HG03139 (cell line): ENCODE measurements at regions not wholly inside any gene's neighbourhood (a gene's known extent, or its start where the extent isn't known, plus 50 kb on each side); places are given as distances from the start of the nearest gene placed in this dataset.

Experiments
- ATAC-seq: cut with Tn5 transposase; IDR thresholded peaks from one replicate; pipeline ENCODE4 v1.9.1; 2021; ENCODE audit not compliant: unreplicated experiment

DNA sequence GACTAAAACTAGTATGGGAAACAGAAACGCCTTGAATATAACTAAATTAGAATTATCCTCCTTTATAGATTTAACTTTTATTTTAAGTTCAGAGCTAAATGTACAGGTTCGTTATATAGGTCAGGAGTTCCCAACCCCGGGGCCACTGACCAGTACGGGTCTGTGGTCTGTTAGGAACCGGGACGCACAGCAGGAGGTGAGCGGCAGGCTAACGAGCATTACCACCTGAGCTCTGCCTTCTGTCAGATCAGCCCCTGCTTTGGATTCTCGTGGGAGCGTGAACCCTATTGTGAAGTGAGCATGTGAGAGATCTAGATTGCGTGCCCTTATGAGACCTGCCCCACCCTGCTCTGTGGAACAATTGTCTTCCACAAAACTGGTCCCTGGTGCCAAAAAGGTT is 51.0 kb downstream of the FAT4 start:
- ATAC-seq, result no peak

DNA sequence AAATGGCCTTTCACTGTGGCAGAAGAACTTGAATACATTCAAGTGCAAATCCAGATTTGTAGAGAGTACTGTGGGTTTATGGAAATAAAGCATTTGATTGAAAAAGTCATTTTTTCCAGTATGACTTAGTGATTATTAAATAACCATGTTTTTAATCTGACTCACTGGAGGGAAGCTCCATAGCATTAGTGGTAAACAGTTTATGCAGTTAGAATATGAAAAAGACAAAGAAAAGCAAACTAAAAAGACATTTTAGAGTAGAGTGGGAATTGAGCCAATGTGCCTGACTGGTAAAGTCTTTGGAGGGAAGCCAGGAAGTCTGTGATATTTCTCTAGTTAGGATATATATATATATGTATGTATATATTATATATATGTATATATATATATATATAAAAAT is 53.4 kb downstream of the FAT4 start:
- no peak for ATAC-seq

- no peak for ATAC-seq
Observed at GRCh38 chr4:125368671-125369081, 53.9 kb downstream of the FAT4 start.

- no peak for ATAC-seq
Observed at GRCh38 chr4:125369098-125369497, 54.3 kb downstream of the FAT4 start.

- ATAC-seq, result no peak
Observed at GRCh38 chr4:125370478-125370877, 55.7 kb downstream of the FAT4 start.

- no peak for ATAC-seq
Observed at GRCh38 chr4:125382995-125383394, 68.2 kb downstream of the FAT4 start.

DNA sequence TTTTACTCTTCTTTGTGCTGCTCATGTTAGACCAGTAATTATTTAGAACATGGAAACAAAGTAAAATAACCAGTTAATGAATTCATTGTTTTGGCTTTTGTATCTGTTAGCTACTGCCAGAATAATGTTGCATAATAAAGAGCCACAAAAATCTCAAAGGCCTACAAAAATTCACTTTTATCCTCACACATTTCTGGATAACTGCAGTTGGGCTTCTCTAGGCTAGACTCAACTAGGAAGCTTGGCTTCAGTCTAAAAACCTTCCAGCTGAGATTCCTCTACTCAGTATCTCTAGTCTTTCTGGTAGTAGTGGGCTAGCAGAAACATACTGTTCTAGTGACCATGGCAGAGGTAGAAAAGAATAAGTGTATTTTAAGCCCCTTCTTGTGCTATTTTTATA is 73.0 kb downstream of the FAT4 start:
- ATAC-seq, result no peak

DNA sequence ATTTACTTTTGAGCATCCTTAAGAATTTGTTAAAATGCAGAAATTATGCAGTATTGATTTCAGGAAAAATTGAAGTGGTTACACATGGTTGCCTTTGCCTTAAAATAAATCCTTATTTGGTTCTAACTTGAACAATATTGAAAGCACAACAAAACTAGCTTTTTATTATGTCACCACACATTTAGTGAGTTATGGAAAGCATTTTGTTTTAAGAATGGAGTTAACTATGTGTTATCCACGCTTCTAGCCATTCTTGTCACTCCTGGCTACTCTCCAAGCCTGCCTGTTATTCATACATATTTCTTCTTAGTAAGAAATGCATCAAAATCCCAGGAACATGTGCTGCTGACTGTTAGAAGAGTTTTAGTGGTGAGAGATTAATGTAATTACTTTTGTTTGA is 73.9 kb downstream of the FAT4 start:
- ATAC-seq, result no peak

DNA sequence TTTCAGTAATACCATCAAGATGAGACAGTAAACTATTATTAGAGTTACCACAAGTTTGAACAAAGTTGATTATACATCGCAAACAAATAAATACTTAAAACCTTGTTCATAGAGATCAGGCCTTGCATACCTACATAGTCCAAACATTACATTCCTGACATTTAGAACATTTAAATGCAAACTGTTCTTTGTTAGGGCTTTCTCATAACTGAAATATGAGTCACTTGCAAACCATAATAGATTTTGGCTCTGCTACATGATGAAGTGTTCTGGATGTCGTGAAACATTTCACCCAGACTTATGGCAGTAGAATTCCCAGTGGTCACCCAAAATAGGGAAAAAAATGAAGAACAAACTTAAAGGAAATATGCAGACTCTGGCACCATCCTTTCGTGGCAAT is 75.0 kb downstream of the FAT4 start:
- no peak for ATAC-seq

- ATAC-seq, result no peak
Observed at GRCh38 chr4:125390126-125390525, 75.4 kb downstream of the FAT4 start.

DNA sequence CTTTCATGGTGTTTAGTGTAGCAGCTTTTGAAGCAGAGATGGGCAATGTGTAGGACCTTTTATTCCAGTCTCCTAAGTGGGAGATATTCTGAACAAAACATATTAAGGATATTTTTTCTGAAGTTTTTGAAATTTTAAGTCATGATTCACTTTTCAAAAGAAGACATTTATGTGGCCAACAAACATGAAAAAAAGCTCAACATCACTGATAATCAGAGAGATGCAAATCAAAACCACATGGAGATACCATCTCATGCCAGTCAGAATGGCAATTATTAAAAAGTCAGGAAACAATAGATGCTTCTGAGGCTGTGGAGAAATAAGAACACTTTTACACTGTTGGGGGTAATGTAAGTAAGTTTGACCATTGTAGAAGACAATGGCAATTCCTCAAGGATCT is 76.0 kb downstream of the FAT4 start:
- no peak for ATAC-seq

DNA sequence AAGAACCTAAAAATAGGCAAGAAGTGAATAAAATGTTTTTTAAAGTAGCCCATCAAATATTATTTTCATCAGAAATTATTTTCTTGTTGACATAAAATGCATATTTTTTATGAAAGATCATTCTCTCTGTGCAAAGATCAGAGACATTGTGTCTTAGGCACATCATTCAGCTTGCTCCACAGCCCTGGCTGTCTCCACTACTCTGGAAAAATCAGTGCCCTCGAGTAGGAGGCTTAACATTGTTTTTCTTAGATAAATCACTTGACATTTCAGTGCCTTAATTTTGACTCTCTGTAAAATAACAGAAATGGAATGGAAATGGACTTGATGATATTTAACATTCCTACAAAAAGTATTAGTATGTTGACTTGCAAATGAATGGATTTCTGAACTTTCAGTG is 77.9 kb downstream of the FAT4 start:
- ATAC-seq, result no peak

GRCh38 chr4:125393825-125394224 is 79.1 kb downstream of the FAT4 start:
- ATAC-seq, result no peak

GRCh38 chr4:125397226-125397625 is 82.5 kb downstream of the FAT4 start:
- ATAC-seq, result no peak

DNA sequence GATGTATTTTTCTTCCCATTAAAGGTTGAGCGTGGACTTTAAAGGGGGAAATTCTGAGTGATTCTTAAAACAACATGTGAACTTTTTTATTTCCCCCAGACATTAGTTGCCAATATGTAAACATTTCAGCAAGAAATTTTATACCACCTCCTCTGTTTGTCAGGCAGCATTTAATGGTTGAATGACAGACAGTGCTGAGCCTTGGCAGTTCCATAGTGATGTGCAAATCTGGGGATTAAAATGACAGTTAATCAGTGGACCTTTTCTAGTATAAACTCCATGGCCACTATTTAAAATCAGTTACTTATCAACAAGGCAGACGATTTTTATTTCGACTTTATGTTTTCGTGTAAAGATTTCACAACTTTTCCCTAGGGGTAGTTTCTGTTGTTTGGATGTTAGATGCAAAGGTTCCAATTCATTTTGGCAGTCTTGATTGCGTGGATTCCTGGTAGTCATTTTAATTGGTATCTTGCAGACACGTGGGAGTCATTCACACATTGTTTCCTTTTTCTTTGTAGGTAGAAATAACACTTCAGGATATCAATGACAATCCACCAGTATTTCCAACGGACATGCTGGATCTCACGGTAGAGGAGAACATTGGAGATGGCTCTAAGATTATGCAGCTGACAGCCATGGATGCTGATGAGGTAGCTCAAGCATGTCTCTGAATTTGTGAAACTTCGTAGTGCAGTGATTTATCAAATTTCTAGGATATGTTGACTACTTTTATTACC is 83.7 kb downstream of the FAT4 start:
- no peak for ATAC-seq

DNA sequence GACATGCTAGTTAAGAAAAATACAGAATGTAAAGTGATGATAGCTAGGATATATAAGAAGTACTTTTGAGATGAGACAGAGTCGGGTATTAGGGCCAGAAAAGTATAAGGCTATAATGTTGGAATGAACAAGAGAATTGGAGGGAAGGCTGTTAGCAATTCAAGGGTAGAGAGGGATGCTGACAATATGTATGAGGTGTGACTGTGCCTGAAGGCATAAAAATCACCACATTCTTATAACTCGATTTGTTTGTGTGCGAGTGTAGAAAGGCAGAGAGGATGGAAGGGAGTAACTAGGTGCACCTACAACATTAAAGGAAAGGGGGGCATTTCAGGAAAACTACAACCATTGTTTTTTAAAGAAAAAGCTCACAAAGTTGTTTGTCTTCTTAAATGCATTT is 86.0 kb downstream of the FAT4 start:
- ATAC-seq, result no peak

DNA sequence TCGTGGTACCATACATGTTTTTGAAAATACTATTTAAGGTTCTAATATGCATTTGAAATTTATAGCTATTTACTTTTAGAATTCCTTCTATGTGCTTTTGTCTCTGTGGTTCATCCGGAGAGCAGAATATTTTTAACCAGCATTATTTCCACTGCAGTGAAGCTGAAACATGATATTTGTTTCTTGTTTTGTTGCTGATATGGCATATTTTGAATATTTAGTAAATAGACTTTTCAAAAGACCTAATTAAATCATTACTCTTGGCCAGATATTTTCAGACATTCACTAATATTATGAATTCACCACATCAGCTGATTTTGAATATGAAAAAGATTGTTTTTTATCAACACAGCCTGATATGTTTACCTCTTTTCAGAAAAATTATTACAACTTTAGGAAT is 87.0 kb downstream of the FAT4 start:
- ATAC-seq, result no peak

DNA sequence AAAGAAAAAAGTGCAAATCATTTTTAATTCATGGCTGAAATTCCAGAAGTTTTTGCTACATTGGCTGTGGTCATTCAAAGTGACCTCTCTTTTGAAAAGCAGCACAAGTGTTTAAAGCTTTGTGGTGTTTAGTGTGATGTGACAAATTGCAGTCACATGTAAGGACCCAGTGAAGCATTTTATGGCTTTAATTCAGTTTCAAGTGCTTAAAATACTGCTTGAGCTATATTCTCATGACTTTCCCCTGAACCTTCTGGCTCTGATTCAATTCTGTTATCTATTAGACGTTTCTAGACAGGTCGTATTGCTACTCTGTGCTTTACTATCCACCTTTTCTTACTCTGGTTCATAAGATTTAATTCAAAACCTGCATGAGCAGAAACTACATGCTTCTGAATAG is 105.8 kb downstream of the FAT4 start:
- ATAC-seq, result no peak

GRCh38 chr4:125421547-125421946 is 106.8 kb downstream of the FAT4 start:
- ATAC-seq, result no peak

GRCh38 chr4:125423124-125423523 is 108.4 kb downstream of the FAT4 start:
- no peak for ATAC-seq

GRCh38 chr4:125428832-125429231 is 114.1 kb downstream of the FAT4 start:
- no peak for ATAC-seq

DNA sequence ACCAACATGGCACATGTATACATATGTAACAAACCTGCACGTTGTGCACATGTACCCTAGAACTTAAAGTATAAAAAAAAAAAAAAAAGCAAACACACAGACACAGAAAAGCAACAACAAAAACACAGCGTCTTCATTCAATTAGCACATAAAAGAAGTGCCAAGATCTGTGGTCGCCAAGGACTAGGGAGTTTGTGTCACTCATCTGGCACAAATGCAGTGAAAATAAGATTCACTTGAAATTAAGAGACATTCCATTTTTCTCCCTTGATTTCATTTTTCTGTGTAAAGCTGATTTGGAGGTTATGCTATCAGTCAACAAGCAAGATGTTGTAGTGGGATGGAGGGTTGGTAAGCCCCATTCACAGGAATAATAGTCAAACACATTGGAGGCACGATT is 115.3 kb downstream of the FAT4 start:
- ATAC-seq, result no peak

DNA sequence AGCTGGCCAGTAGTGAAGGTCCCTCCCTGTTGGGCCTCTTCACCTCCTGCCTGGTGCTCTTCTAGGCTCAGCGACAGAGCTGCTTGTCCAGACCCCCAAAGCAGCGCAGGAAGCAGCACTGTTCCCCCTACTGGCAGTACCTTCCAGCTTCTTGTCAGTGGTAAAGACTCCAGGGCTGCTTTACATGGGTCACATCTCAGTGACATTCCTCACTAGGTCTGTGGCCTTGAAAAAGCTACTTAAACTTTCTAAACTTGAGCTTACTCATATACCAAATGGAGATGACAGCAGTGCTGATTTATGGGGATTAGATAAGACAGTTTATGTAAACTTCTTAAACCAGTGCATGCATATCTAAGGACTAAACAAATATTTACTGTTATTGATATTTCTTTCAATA is 117.3 kb downstream of the FAT4 start:
- no peak for ATAC-seq
